GM19043 (cell line): ENCODE measurements at regions not wholly inside any gene's neighbourhood (a gene's known extent, or its start where the extent isn't known, plus 50 kb on each side); places are given as distances from the start of the nearest gene placed in this dataset.
"Not testable (repeated sequence)": the region's sequence is repeated elsewhere in the genome, so short reads cannot be mapped to it uniquely, and the experiment has no call there.

ENCODE experiments used
- ATAC-seq: cut with Tn5 transposase; IDR thresholded peaks from one replicate; pipeline ENCODE4 v1.9.1; 2021; ENCODE audit warnings: low read depth; ENCODE audit not compliant: unreplicated experiment

- no peak for ATAC-seq
Measured at GRCh38 chr10:42883993-42884983, 101.7 kb downstream of the BMS1 start.

DNA sequence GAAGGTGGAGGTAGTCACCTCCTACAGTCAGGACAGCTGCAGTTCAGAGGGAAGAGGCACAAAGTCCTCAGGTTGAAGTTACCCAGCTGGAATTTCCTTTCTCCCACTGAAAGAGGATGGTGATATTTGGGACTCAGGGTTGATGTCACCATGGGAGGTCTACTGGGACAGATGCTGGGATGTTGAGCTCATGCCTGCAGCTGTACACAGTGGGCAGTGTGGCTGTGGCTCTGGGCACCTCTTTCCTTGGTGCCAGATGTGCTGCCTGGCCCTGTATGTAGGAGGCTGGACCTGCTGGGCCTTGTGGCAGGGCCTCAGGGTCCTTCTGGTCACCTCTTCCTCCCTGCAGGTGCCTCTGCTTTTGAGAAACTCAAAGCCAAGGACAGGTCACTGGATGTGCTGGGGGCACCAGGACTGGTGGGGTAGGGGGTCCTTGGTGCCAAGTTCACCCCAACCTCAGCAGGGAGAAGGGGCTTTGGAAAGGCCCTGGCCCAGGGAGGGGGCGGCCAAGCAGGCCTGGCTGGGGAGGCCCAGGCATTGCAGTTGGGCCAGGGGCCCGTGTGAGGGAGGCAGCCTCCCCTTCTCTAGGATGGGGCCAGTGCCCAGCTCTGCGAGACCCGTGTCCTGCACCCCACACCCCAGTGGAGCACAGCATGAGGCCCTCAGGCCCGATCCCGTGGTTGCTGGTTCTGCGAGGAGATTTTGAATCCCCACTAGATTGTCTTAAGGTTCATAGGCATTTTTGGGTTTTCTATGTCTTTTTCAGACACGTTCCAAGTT, 103.1 kb downstream of the BMS1 start:
- no peak for ATAC-seq

DNA sequence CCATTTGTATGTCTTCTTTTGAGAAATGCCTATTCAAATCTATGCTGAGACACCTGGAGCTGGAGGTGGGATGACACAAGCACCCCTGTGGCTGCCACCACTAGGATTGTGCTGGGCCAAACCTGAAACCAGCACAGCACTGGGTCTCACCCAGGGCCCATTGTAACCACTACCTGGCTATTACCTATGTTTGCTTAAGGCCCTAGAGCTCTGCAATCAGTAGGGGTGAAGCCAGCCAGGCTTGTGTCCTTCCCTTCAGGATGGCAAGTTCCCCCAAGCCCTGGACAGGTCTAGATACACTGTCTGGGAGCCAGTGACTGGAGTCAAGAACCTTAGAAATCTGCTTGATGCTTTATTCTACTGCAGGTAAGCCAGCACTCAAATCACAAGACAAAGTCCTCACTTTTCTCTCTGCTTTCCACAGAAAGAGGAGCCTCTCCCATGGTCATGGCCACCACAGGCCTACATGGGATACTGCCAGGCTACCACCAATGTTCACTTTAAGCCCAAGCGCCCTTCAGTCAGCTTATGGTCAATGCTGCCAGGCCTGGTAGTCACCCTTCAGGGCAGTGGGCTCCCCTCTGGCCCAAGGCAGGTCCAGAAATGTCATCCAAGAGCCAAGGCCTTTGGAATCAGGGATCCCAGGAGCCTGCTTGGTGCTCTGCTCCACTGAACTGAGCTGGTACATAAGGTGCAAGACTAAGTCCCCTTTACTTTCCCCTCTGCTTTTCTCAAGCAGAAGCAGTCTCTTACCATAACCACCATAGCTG, 105.3 kb downstream of the BMS1 start:
- no peak for ATAC-seq

- ATAC-seq, result no peak
Measured at GRCh38 chr10:42888504-42889095, 106.0 kb downstream of the BMS1 start.

GRCh38 chr10:42896735-42897134, 114.1 kb downstream of the BMS1 start:
- no peak for ATAC-seq

GRCh38 chr10:42898037-42898960, 115.7 kb downstream of the BMS1 start:
- ATAC-seq, result no peak

GRCh38 chr10:42899036-42899435, 116.4 kb downstream of the BMS1 start:
- ATAC-seq, result no peak

- ATAC-seq, result not testable (repeated sequence)
Measured at GRCh38 chr10:42900346-42900745, 117.8 kb downstream of the BMS1 start.

DNA sequence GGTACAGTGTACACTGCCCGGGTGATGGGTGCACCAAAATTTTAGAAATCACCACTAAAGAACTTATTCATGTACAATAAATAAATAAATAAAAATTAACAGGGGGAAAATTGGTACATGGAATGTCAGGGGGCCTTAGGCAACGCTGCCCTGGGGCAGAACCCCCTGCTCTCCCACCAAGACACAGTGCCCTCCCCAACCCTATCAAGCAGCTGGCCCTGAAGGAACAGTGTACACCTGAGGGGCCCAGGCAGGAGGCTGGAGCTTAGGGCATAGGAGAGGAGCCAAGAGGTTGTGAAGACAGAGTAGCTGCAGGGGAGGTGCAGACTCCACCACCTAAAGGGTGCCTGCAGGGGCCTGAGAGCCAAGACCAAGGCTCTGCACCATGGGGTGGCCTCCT, 128.8 kb downstream of the BMS1 start:
- no peak for ATAC-seq

DNA sequence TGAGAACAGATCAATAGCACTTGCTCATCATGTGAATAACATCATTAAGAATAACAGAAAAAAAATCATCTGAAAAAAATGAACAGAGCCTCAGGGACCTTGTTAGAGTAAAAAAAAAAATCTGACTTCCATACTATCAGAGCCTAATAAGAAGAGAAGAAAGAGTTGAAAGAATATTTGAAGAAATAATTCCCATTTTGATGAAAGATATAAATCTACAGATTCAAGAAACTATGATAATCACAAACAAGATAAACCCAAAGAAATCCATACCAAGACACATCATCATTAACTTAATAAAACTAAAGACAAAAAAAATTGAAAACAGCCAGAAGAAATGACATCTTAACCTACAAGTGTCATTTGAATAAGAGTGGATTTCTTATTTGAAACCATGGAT, 134.4 kb downstream of the BMS1 start:
- ATAC-seq, result no peak

DNA sequence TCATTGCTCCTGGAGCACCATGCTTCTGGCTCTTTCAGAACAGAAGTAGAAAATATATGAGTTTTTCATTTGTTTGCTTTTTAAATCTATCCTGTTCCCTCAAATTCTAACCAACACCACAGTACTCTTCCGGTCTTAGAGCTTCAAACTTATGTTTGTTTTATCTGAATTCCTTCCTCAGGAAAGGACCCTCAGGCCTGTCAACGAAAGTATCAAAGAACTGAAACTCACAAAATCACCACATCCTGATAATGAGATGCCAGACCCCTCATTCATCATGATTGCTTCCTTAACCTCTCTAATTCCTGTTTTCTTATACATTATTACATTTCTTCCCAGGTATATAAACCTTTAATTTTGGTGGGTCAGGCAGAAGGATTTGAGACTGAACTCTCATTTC, 135.2 kb downstream of the BMS1 start:
- no peak for ATAC-seq

DNA sequence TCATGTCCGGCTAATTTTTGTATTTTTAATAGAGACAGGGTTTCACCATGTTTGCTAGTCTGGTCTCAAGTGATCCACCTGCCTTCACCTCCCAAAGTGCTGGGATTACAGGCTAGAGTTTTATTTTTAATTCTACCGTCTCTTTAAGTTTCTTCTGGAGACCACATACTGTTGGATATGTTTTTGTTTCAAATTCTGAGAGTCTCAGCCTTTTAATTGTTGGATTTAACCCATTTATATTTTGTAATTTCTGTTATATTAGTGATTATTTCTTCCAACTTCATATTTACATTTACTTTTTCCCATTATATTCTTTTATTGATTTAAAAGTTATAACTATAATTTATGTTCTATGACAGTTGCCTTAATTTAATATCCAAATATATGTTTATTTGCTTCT, 139.4 kb downstream of the BMS1 start:
- ATAC-seq, result no peak

GRCh38 chr10:42924484-42924883, 141.9 kb downstream of the BMS1 start:
- no peak for ATAC-seq

GRCh38 chr10:42926843-42927242, 144.2 kb downstream of the BMS1 start:
- ATAC-seq, result no peak

- no peak for ATAC-seq
Measured at GRCh38 chr10:42928064-42928463, 145.5 kb downstream of the BMS1 start.

- no peak for ATAC-seq
Measured at GRCh38 chr10:42929236-42929635, 146.6 kb downstream of the BMS1 start.

- no peak for ATAC-seq
Measured at GRCh38 chr10:42929993-42930392, 146.9 kb upstream of the RET start.

DNA sequence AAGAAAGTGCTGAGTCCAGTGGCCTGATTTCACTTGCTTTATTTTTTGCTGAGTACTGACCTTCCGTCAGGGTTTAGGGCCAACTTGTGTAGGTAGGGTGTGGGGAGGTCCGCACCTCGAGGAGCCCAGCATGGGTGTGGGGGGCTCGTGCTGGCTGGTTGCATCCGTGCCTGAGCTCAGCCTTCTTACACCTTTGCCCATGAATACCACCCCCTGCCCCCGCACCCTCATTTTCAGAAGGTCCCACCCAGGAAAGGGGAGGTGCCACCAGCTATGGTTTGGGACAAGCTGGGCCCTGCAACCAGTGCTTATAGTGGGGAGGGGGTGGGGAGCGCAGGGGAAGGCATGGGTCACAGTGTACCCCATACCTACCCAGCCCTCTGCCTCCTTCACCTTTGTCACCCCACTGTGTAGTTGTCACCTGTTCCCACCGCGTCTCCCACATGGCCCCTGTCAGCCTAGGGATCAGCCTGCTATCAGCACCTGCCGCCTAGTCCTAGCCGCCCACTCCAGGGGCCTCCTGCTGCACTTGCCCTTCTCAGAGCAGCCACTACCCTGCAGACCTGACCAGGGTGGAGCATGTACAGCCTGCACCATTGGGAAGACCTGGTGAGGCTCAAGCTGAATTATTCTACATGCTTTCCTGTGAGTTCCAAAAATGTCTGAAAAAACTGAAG, 146.2 kb upstream of the RET start:
- no peak for ATAC-seq

GRCh38 chr10:42932116-42932515, 144.8 kb upstream of the RET start:
- ATAC-seq, result no peak
